Trophoblast cell (in vitro differentiated cells and primary cell): ENCODE measurements at regions not wholly inside any gene's neighbourhood (a gene's known extent, or its start where the extent isn't known, plus 50 kb on each side); places are given as distances from the start of the nearest gene placed in this dataset.

ENCODE experiments used
- DNase-seq, 2 donors: peaks; one replicate each; pipeline ENCODE4 v3.0.0-alpha.2; 2016
- H2AFZ ChIP-seq: 2 replicates; pipeline ENCODE4 v1.6.1; 2013; ENCODE audit warnings: low read length, moderate library complexity, mild to moderate bottlenecking; ENCODE audit not compliant: insufficient read depth, poor library complexity
- H2AK5ac ChIP-seq: 2 replicates; pipeline ENCODE4 v1.6.1; 2013; ENCODE audit warnings: mild to moderate bottlenecking, low read length
- H2BK120ac ChIP-seq: 2 replicates; pipeline ENCODE4 v1.6.1; 2013; ENCODE audit warnings: low read length, mild to moderate bottlenecking, moderate library complexity; ENCODE audit not compliant: insufficient read depth, poor library complexity
- H2BK12ac ChIP-seq: 2 replicates; pipeline ENCODE4 v1.6.1; 2013; ENCODE audit warnings: mild to moderate bottlenecking, low read length, moderate library complexity
- H2BK5ac ChIP-seq: 2 replicates; pipeline ENCODE4 v1.6.1; 2013; ENCODE audit warnings: low read length, low read depth, moderate library complexity, mild to moderate bottlenecking; ENCODE audit not compliant: poor library complexity
- H3K14ac ChIP-seq: 2 replicates; pipeline ENCODE4 v1.6.1; 2013; ENCODE audit warnings: mild to moderate bottlenecking, low read length
- H3K18ac ChIP-seq: 2 replicates; pipeline ENCODE4 v1.6.1; 2013; ENCODE audit warnings: mild to moderate bottlenecking, low read length
- H3K23ac ChIP-seq: 2 replicates; pipeline ENCODE4 v1.6.1; 2013; ENCODE audit warnings: low read length
- H3K27ac ChIP-seq: 2 replicates; pipeline ENCODE4 v1.5.1; 2013; ENCODE audit warnings: low read depth, mild to moderate bottlenecking, inconsistent platforms, low read length, moderate library complexity
- H3K27me3 ChIP-seq: 2 replicates; pipeline ENCODE4 v1.6.1; 2013; ENCODE audit warnings: inconsistent platforms, mild to moderate bottlenecking, low read length, moderate library complexity; ENCODE audit not compliant: insufficient read depth
- H3K36me3 ChIP-seq, 2 experiments: 1 replicate in 1 of 2; 2 replicates in 1 of 2; pipeline ENCODE4 v1.6.1; 2013; ENCODE audit warnings: low read length in 2 of 2, mild to moderate bottlenecking in 2 of 2, moderate library complexity in 1 of 2; ENCODE audit not compliant: insufficient read depth in 2 of 2, control insufficient read depth in 1 of 2
- H3K4ac ChIP-seq: 2 replicates; pipeline ENCODE4 v1.6.1; 2013; ENCODE audit warnings: low read depth, mild to moderate bottlenecking, low read length, moderate library complexity
- H3K4me1 ChIP-seq, 2 experiments: 1 replicate in 1 of 2; 2 replicates in 1 of 2; pipeline ENCODE4 v1.6.1; 2013; ENCODE audit warnings: low read length in 2 of 2, mild to moderate bottlenecking in 2 of 2, moderate library complexity in 1 of 2; ENCODE audit not compliant: insufficient read depth in 2 of 2, control insufficient read depth in 1 of 2
- H3K4me2 ChIP-seq: 2 replicates; pipeline ENCODE4 v1.6.1; 2013; ENCODE audit warnings: inconsistent platforms, mild to moderate bottlenecking, low read length, moderate library complexity
- H3K4me3 ChIP-seq: 2 replicates; pipeline ENCODE4 v1.5.1; 2013; ENCODE audit warnings: mild to moderate bottlenecking, low read depth, low read length, inconsistent platforms
- H3K79me1 ChIP-seq: one replicate; pipeline ENCODE4 v1.6.1; 2013; ENCODE audit warnings: low read length
- H3K79me2 ChIP-seq: 2 replicates; pipeline ENCODE4 v1.6.1; 2013; ENCODE audit warnings: low read length, mild to moderate bottlenecking; ENCODE audit not compliant: control insufficient read depth, insufficient read depth, poor library complexity
- H3K9ac ChIP-seq: 2 replicates; pipeline ENCODE4 v1.6.1; 2013; ENCODE audit warnings: mild to moderate bottlenecking, low read length
- H3K9me3 ChIP-seq: 2 replicates; pipeline ENCODE4 v1.6.1; 2013; ENCODE audit warnings: low read depth, mild to moderate bottlenecking, control low read depth, inconsistent platforms, low read length; ENCODE audit not compliant: insufficient read depth
- H4K12ac ChIP-seq: 2 replicates; pipeline ENCODE4 v1.6.1; 2013; ENCODE audit warnings: low read depth, mild to moderate bottlenecking, low read length, moderate library complexity
- H4K8ac ChIP-seq: 2 replicates; pipeline ENCODE4 v1.6.1; 2013; ENCODE audit warnings: low read depth, mild to moderate bottlenecking, low read length, moderate library complexity
- H4K91ac ChIP-seq: one replicate; pipeline ENCODE4 v1.6.1; 2013; ENCODE audit warnings: low read depth, mild to moderate bottlenecking, low read length, moderate library complexity
- WGBS: extraction: QIAGEN DNeasy Blood & Tissue Kit; methylation state at CpG from one replicate; pipeline ENCODE4 v1.1.7; 2013; ENCODE audit warnings: missing lambda C conversion rate; ENCODE audit not compliant: insufficient read length, insufficient coverage; ENCODE audit errors: extremely low coverage; 5-methylcytosine and 5-hydroxymethylcytosine counted together

GRCh38 chr1:37120279-37120678 lies 86.0 kb upstream of the GRIK3 start:
- Histone ChIP-seq H2BK120ac (no peak overlapping the region), H3K18ac (no peak overlapping the region), H3K4me3 (no peak overlapping the region), H3K4me2 (no peak overlapping the region), H3K9ac (no peak overlapping the region), H3K14ac (no peak overlapping the region), H2BK5ac (no peak overlapping the region), H4K12ac (no peak overlapping the region), H3K79me1 (no peaks in the 10 kb centered on the region), H3K23ac (no peak overlapping the region), H3K9me3 (no peaks in the 10 kb centered on the region), H3K4me1 (no peaks in the 10 kb centered on the region), H3K36me3 (no peaks in the 10 kb centered on the region), H2AK5ac (no peak overlapping the region), H3K79me2 (no peaks in the 10 kb centered on the region), H2AFZ (no peak overlapping the region), H3K27me3 (no peaks in the 10 kb centered on the region), H2BK12ac (no peak overlapping the region), H3K27ac (no peak overlapping the region), H4K91ac (no peak overlapping the region), H4K8ac (no peak overlapping the region), H3K4ac (no peak overlapping the region)
- WGBS, result no CpG with 5 or more reads among the region's 6 CpGs
- no peak for DNase-seq

GRCh38 chr1:37123276-37124115 lies 89.2 kb upstream of the GRIK3 start:
- no peak overlapping the region for H4K12ac ChIP-seq
- H2AK5ac ChIP-seq, result no peak overlapping the region
- no peak overlapping the region for H3K14ac ChIP-seq
- no peak overlapping the region for H3K4me3 ChIP-seq
- no peak overlapping the region for H2BK5ac ChIP-seq
- H3K18ac ChIP-seq, result no peak overlapping the region
- H2AFZ ChIP-seq, result no peak overlapping the region
- no peak for DNase-seq
- H3K9me3 ChIP-seq, result no peaks in the 10 kb centered on the region
- H3K23ac ChIP-seq, result no peak overlapping the region
- no peaks in the 10 kb centered on the region for H3K27me3 ChIP-seq
- H3K79me1 ChIP-seq, result no peaks in the 10 kb centered on the region
- no peaks in the 10 kb centered on the region for H3K36me3 ChIP-seq
- H3K27ac ChIP-seq, result no peak overlapping the region
- no peak overlapping the region for H4K91ac ChIP-seq
- H3K4ac ChIP-seq, result no peak overlapping the region
- WGBS, result no CpG with 5 or more reads among the region's 9 CpGs
- H3K79me2 ChIP-seq, result no peaks in the 10 kb centered on the region
- H3K4me2 ChIP-seq, result no peak overlapping the region
- no peak overlapping the region for H2BK12ac ChIP-seq
- H3K4me1 ChIP-seq, result no peaks in the 10 kb centered on the region
- no peak overlapping the region for H2BK120ac ChIP-seq
- no peak overlapping the region for H3K9ac ChIP-seq
- H4K8ac ChIP-seq, result no peak overlapping the region

- Histone ChIP-seq H2AFZ (no peak overlapping the region), H3K9ac (no peak overlapping the region), H4K12ac (no peak overlapping the region), H3K14ac (no peak overlapping the region), H3K4me2 (no peak overlapping the region), H2AK5ac (no peak overlapping the region), H3K79me2 (no peaks in the 10 kb centered on the region), H3K27me3 (no peaks in the 10 kb centered on the region), H3K36me3 (no peaks in the 10 kb centered on the region), H2BK12ac (no peak overlapping the region), H4K91ac (no peak overlapping the region), H3K18ac (no peak overlapping the region), H4K8ac (no peak overlapping the region), H3K4me1 (no peaks in the 10 kb centered on the region), H3K79me1 (no peaks in the 10 kb centered on the region), H2BK5ac (no peak overlapping the region), H3K23ac (no peak overlapping the region), H2BK120ac (no peak overlapping the region), H3K4me3 (no peak overlapping the region), H3K4ac (no peak overlapping the region), H3K9me3 (no peaks in the 10 kb centered on the region), H3K27ac (no peak overlapping the region)
- no peak for DNase-seq
- no CpG with 5 or more reads among the region's 6 CpGs for WGBS
Measured at GRCh38 chr1:37124501-37124900, 90.2 kb upstream of the GRIK3 start.

GRCh38 chr1:37125295-37125694 lies 91.0 kb upstream of the GRIK3 start:
- no peaks in the 10 kb centered on the region for H3K27me3 ChIP-seq
- no peak overlapping the region for H3K23ac ChIP-seq
- H3K9me3 ChIP-seq, result no peaks in the 10 kb centered on the region
- no peak overlapping the region for H4K91ac ChIP-seq
- H2AFZ ChIP-seq, result no peak overlapping the region
- H3K36me3 ChIP-seq, result no peaks in the 10 kb centered on the region
- no peaks in the 10 kb centered on the region for H3K79me2 ChIP-seq
- no peak overlapping the region for H3K4ac ChIP-seq
- H2AK5ac ChIP-seq, result no peak overlapping the region
- no peak overlapping the region for H2BK120ac ChIP-seq
- H3K14ac ChIP-seq, result no peak overlapping the region
- H4K12ac ChIP-seq, result no peak overlapping the region
- no peak overlapping the region for H3K4me2 ChIP-seq
- WGBS, result no CpG with 5 or more reads among the region's 3 CpGs
- DNase-seq, result no peak
- no peak overlapping the region for H3K27ac ChIP-seq
- no peak overlapping the region for H2BK12ac ChIP-seq
- H3K9ac ChIP-seq, result no peak overlapping the region
- no peak overlapping the region for H3K4me3 ChIP-seq
- H2BK5ac ChIP-seq, result no peak overlapping the region
- H3K4me1 ChIP-seq, result no peaks in the 10 kb centered on the region
- no peaks in the 10 kb centered on the region for H3K79me1 ChIP-seq
- no peak overlapping the region for H4K8ac ChIP-seq
- H3K18ac ChIP-seq, result no peak overlapping the region
